DND-41 (cell line): ENCODE measurements at regions not wholly inside any gene's neighbourhood (a gene's known extent, or its start where the extent isn't known, plus 50 kb on each side); places are given as distances from the start of the nearest gene placed in this dataset.

ENCODE experiments used
- ATAC-seq: fragments of 200-7000 bp; cut with Tn5 transposase; 3 replicates; pipeline ENCODE4 v1.9.1; 2021; ENCODE audit warnings: low read depth; ENCODE audit not compliant: insufficient read depth
- DNase-seq: peaks from one replicate; pipeline ENCODE4 v3.0.0-alpha.2; 2020
- H2AFZ ChIP-seq: 2 replicates; pipeline ENCODE4 v1.6.0; 2012; ENCODE audit warnings: low read depth, low read length
- H3K27ac ChIP-seq: 2 replicates; pipeline ENCODE4 v1.5.1; 2012; ENCODE audit warnings: low read length, inconsistent platforms
- H3K27me3 ChIP-seq: fragments of 200-600 bp; sonication (generic); 2 replicates; pipeline ENCODE4 v1.6.0; 2012; ENCODE audit warnings: low read length, mild to moderate bottlenecking, inconsistent platforms; ENCODE audit not compliant: insufficient read depth, poor library complexity
- H3K36me3 ChIP-seq: 2 replicates; pipeline ENCODE4 v1.5.1; 2012; ENCODE audit warnings: low read length, inconsistent platforms; ENCODE audit not compliant: insufficient read depth
- H3K4me1 ChIP-seq: 2 replicates; pipeline ENCODE4 v1.5.1; 2012; ENCODE audit warnings: mild to moderate bottlenecking, low read length; ENCODE audit not compliant: insufficient read depth
- H3K4me2 ChIP-seq: 2 replicates; pipeline ENCODE4 v1.6.0; 2012; ENCODE audit warnings: mild to moderate bottlenecking, moderate library complexity, low read length, inconsistent platforms; ENCODE audit not compliant: insufficient read depth
- H3K4me3 ChIP-seq, 2 experiments: fragments of 200-600 bp in 1 of 2; shearing (Covaris generic) in 1 of 2; 2 replicates each; pipeline ENCODE4 v1.5.1; 2012 to 2016; ENCODE audit warnings: inconsistent platforms in 2 of 2, low read length in 2 of 2, mild to moderate bottlenecking in 2 of 2, low read depth in 1 of 2, moderate library complexity in 1 of 2
- H3K79me2 ChIP-seq: 2 replicates; pipeline ENCODE4 v1.6.0; 2012; ENCODE audit warnings: low read length, inconsistent platforms; ENCODE audit not compliant: insufficient read depth
- H3K9ac ChIP-seq: 2 replicates; pipeline ENCODE4 v1.6.0; 2012; ENCODE audit warnings: low read depth, mild to moderate bottlenecking, inconsistent platforms, low read length, moderate library complexity
- H3K9me3 ChIP-seq: 2 replicates; pipeline ENCODE4 v1.5.1; 2012; ENCODE audit warnings: low read length, moderate library complexity, mild to moderate bottlenecking, inconsistent platforms; ENCODE audit not compliant: insufficient read depth, severe bottlenecking
- H4K20me1 ChIP-seq: 2 replicates; pipeline ENCODE4 v1.6.0; 2012; ENCODE audit warnings: low read length; ENCODE audit not compliant: insufficient read depth
- EZH2 ChIP-seq: IDR thresholded peaks from 3 replicates; pipeline ENCODE4 v1.6.1; 2012; ENCODE audit warnings: borderline replicate concordance, low read depth, mild to moderate bottlenecking, moderate library complexity, low read length, inconsistent platforms; ENCODE audit not compliant: severe bottlenecking
- TF ChIP-seq, protein P1 (sequence below): IDR thresholded peaks from 2 replicates; pipeline ENCODE4 v1.5.1; 2012; ENCODE audit warnings: borderline replicate concordance, low read length, moderate library complexity, mild to moderate bottlenecking; ENCODE audit not compliant: poor library complexity, severe bottlenecking; ENCODE audit errors: extremely low read depth

DNA sequence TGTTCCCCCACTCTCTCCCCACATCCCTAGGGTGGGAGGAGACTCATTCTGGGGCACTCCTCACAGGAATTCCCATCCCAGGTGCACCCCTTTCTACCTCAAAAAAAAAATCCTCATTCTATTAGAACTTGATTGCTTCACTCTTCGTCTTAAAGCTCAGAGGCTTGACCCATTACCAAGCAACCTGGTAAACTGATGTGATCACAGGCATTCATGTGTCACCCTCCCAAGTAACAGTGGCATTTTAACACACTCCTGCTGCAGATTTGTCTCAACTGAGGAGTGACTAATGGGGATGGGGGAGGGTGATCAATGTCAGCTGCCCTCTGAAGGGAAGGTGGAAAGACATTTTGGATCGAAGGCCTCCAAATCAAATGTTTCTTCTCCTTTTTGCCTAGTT, 78.1 kb upstream of the PTHLH start:
- no peaks in the 10 kb centered on the region for H3K9me3 ChIP-seq
- TF ChIP-seq, protein P1, sequence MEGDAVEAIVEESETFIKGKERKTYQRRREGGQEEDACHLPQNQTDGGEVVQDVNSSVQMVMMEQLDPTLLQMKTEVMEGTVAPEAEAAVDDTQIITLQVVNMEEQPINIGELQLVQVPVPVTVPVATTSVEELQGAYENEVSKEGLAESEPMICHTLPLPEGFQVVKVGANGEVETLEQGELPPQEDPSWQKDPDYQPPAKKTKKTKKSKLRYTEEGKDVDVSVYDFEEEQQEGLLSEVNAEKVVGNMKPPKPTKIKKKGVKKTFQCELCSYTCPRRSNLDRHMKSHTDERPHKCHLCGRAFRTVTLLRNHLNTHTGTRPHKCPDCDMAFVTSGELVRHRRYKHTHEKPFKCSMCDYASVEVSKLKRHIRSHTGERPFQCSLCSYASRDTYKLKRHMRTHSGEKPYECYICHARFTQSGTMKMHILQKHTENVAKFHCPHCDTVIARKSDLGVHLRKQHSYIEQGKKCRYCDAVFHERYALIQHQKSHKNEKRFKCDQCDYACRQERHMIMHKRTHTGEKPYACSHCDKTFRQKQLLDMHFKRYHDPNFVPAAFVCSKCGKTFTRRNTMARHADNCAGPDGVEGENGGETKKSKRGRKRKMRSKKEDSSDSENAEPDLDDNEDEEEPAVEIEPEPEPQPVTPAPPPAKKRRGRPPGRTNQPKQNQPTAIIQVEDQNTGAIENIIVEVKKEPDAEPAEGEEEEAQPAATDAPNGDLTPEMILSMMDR: no peak
- no peak for TF ChIP-seq EZH2
- no peaks in the 10 kb centered on the region for H3K79me2 ChIP-seq
- H3K9ac ChIP-seq: no peak overlapping the region
- H3K36me3 ChIP-seq: no peaks in the 10 kb centered on the region
- H3K4me2 ChIP-seq: no peak overlapping the region
- H3K4me3 ChIP-seq: no peak overlapping the region
- no peak overlapping the region for H2AFZ ChIP-seq
- H4K20me1 ChIP-seq: no peaks in the 10 kb centered on the region
- H3K27ac ChIP-seq: no peak overlapping the region
- peaks cover 8% of the 10 kb centered on the region for H3K4me1 ChIP-seq
- no peaks in the 10 kb centered on the region for H3K27me3 ChIP-seq
- DNase-seq (no peak), ATAC-seq (no peak)

- Histone ChIP-seq H3K79me2 (no peaks in the 10 kb centered on the region), H3K27me3 (no peaks in the 10 kb centered on the region), H3K4me1 (peaks cover 8% of the 10 kb centered on the region), H3K36me3 (no peaks in the 10 kb centered on the region), H3K9me3 (no peaks in the 10 kb centered on the region), H3K4me3 (no peak overlapping the region), H2AFZ (no peak overlapping the region), H3K4me2 (no peak overlapping the region), H3K9ac (no peak overlapping the region), H4K20me1 (no peaks in the 10 kb centered on the region), H3K27ac (no peak overlapping the region)
- ATAC-seq (peak; percentile 73), DNase-seq (peak; percentile 15)
- TF ChIP-seq, protein P1: no peak
- no peak for TF ChIP-seq EZH2
These were observed 79.2 kb upstream of the PTHLH start for GRCh38 chr12:28051516-28052354.

DNA sequence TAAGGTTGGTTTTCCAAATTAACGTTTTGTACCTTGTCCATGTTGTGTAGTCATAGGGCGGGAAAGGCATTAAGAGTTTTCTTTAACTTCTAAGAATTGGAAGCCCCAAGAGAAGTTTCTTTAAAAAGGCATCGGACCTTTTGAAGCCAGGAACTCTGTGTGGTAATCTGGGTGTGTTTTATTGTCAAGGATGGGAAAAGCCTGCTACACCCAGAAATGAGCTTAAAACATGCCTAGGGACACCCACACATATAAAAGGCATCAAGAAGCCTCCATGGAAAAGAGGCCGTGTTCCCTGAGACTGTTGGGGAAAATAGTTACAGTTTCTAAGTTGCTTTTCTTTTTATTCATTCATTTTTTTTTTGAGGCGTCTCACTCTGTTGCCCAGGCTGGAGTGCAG, 81.0 kb upstream of the PTHLH start:
- H3K27ac ChIP-seq: no peak overlapping the region
- no peak for TF ChIP-seq EZH2
- TF ChIP-seq, protein P1: no peak
- no peak overlapping the region for H3K4me2 ChIP-seq
- H3K9ac ChIP-seq: no peak overlapping the region
- no peak for DNase-seq
- no peaks in the 10 kb centered on the region for H3K79me2 ChIP-seq
- no peak overlapping the region for H3K4me3 ChIP-seq
- H3K4me1 ChIP-seq: peaks cover 16% of the 10 kb centered on the region
- H3K9me3 ChIP-seq: no peaks in the 10 kb centered on the region
- H2AFZ ChIP-seq: no peak overlapping the region
- no peaks in the 10 kb centered on the region for H4K20me1 ChIP-seq
- H3K36me3 ChIP-seq: no peaks in the 10 kb centered on the region
- no peaks in the 10 kb centered on the region for H3K27me3 ChIP-seq
- no peak for ATAC-seq
